Esophagus squamous epithelium (tissue), 5 donors: ENCODE measurements at regions not wholly inside any gene's neighbourhood (a gene's known extent, or its start where the extent isn't known, plus 50 kb on each side); places are given as distances from the start of the nearest gene placed in this dataset.

Experiments used
- DNase-seq: peaks from one replicate; lab custom pipeline; 2025; lab: John Stamatoyannopoulos, UW
- H3K27ac ChIP-seq, 4 donors: fragments of 200-600 bp; sonication (generic); one replicate each; pipeline ENCODE4 v1.5.1; 2016 to 2019; ENCODE audit warnings: mild to moderate bottlenecking in 1 of 4
- H3K27me3 ChIP-seq, 4 donors: fragments of 200-600 bp; sonication (generic); 1 replicate in 3 of 4; 2 replicates in 1 of 4; pipeline versions ENCODE4 v1.5.1 to v1.6.0; 2017 to 2021; ENCODE audit warnings: antibody characterized with exemption in 1 of 4
- H3K36me3 ChIP-seq, 3 donors: fragments of 200-600 bp; sonication (generic); one replicate each; pipeline ENCODE4 v1.5.1; 2016 to 2019
- H3K4me1 ChIP-seq, 3 donors: fragments of 200-600 bp; sonication (generic); one replicate each; pipeline ENCODE4 v1.5.1; 2017 to 2019
- H3K4me3 ChIP-seq, 4 donors: fragments of 200-600 bp; sonication (generic); 1 replicate in 3 of 4; 2 replicates in 1 of 4; pipeline ENCODE4 v1.5.1; 2016 to 2019; ENCODE audit warnings: mild to moderate bottlenecking in 2 of 4, moderate library complexity in 1 of 4
- H3K9me3 ChIP-seq, 3 donors: fragments of 200-600 bp; sonication (generic); one replicate each; pipeline ENCODE4 v1.5.1; 2016 to 2019
- POLR2A ChIP-seq, 4 donors: fragments of 450-650 bp; IDR thresholded peaks; one replicate each; pipeline ENCODE4 v1.6.1; 2017; ENCODE audit warnings: antibody characterized with exemption in 4 of 4, mild to moderate bottlenecking in 4 of 4, moderate library complexity in 3 of 4
- WGBS, 2 donors: methylation state at CpG; one replicate each; pipeline ENCODE4 v1.1.5; 2018; 5-methylcytosine and 5-hydroxymethylcytosine counted together
- intact Hi-C: fragments of 100-400 bp; cut with DNase I; formaldehyde crosslinking; loops from one replicate; pipeline ENCODE4 v1.15.0; 2022
- TF ChIP-seq, protein P1 (sequence below), 6 experiments: fragments of 450-650 bp in 4 of 6; fragments of 200-600 bp in 2 of 6; sonication (generic) in 2 of 6; IDR thresholded peaks; one replicate each; pipeline ENCODE4 v1.5.1; 2016 to 2019; ENCODE audit warnings: antibody characterized with exemption in 6 of 6, mild to moderate bottlenecking in 4 of 6, moderate library complexity in 4 of 6
- donor health status: DM: yes; HTN: yes; CAD: no.

DNA sequence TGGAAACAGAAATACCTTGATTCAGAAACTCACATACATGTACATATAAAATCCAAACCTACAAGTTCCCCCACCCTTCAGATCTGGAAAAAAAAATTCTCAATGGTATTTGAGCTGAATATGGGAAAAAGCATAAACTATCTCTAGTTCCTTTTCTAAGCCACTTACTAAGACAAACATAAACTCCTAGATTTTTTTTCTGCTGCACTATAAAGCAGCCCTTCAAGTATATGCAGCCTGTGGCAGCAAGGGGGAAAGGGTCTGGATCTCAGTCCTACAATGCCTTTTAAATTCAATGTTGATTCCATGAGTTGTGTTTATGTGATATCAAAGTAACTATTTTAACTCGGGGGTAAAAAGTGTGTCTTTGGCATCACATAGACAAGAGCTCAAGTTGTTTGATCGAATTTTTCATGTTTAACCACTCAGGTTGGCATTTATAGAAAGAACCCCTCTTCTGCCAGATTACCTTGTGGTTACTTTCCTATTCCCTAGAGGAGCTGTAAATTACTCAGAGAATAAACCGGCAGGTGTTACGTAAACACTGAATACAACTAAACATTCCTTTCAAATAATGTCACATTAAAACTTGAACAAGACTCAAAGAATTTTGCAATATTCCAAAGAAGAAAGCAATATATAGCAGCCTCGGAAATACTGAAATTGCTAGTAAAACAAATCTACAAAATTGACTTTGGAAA lies 91.8 kb upstream of the FER start:
- DNase-seq, result no peak
- no peaks in the 10 kb centered on the region for H3K4me1 ChIP-seq
- no peaks in the 10 kb centered on the region for H3K36me3 ChIP-seq
- TF ChIP-seq, protein P1, sequence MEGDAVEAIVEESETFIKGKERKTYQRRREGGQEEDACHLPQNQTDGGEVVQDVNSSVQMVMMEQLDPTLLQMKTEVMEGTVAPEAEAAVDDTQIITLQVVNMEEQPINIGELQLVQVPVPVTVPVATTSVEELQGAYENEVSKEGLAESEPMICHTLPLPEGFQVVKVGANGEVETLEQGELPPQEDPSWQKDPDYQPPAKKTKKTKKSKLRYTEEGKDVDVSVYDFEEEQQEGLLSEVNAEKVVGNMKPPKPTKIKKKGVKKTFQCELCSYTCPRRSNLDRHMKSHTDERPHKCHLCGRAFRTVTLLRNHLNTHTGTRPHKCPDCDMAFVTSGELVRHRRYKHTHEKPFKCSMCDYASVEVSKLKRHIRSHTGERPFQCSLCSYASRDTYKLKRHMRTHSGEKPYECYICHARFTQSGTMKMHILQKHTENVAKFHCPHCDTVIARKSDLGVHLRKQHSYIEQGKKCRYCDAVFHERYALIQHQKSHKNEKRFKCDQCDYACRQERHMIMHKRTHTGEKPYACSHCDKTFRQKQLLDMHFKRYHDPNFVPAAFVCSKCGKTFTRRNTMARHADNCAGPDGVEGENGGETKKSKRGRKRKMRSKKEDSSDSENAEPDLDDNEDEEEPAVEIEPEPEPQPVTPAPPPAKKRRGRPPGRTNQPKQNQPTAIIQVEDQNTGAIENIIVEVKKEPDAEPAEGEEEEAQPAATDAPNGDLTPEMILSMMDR (IDR thresholded peaks at IDR 0.05), result no peak
- no peak for TF ChIP-seq POLR2A (IDR thresholded peaks at IDR 0.05)
- H3K4me3 ChIP-seq, result no peak overlapping the region
- H3K27ac ChIP-seq, result no peak overlapping the region
- WGBS, 2 donors, result 31 to 32% methylated on average over 5 of the region's 5 CpGs
- no peaks in the 10 kb centered on the region for H3K9me3 ChIP-seq
- intact Hi-C loops, result no loop called here
- H3K27me3 ChIP-seq, result no peaks in the 10 kb centered on the region

- 50 to 54% methylated on average over 1 of the region's 1 CpG for WGBS, 2 donors
- intact Hi-C loops, result no loop called here
- Histone ChIP-seq H3K4me3 (no peak overlapping the region), H3K27me3 (no peaks in the 10 kb centered on the region), H3K9me3 (no peaks in the 10 kb centered on the region), H3K36me3 (no peaks in the 10 kb centered on the region), H3K4me1 (no peaks in the 10 kb centered on the region), H3K27ac (no peak overlapping the region)
- DNase-seq, result no peak
- TF ChIP-seq, protein P1 (IDR thresholded peaks at IDR 0.05), result no peak
Observed at GRCh38 chr5:108654051-108654450, 93.6 kb upstream of the FER start.

DNA sequence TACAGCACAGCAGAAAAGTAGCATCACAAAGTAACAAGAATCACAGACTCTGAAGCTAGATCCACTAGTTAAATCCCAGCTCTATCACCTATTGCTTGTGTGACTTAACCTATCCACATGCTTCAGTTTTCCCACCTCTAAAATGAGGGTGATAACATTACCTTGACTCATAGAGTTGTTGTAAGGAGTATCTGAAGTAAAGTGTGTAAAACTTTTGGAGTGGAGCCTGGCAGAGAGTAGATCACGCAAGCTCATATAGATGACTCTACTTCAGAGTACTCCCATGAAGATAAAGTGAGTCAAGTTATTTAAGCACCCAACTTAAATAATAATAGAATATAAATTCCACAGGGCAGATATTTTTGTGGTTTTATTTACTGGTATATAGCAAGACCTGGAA lies 94.5 kb upstream of the FER start:
- no peak overlapping the region for H3K27ac ChIP-seq
- WGBS, 2 donors, result 89 to 100% methylated on average over 1 of the region's 1 CpG
- H3K27me3 ChIP-seq, result no peaks in the 10 kb centered on the region
- DNase-seq, result no peak
- no peaks in the 10 kb centered on the region for H3K4me1 ChIP-seq
- TF ChIP-seq, protein P1 (IDR thresholded peaks at IDR 0.05), result no peak
- no peak for TF ChIP-seq POLR2A (IDR thresholded peaks at IDR 0.05)
- H3K4me3 ChIP-seq, result no peak overlapping the region
- H3K36me3 ChIP-seq, result no peaks in the 10 kb centered on the region
- no peaks in the 10 kb centered on the region for H3K9me3 ChIP-seq
- intact Hi-C loops, result no loop called here

DNA sequence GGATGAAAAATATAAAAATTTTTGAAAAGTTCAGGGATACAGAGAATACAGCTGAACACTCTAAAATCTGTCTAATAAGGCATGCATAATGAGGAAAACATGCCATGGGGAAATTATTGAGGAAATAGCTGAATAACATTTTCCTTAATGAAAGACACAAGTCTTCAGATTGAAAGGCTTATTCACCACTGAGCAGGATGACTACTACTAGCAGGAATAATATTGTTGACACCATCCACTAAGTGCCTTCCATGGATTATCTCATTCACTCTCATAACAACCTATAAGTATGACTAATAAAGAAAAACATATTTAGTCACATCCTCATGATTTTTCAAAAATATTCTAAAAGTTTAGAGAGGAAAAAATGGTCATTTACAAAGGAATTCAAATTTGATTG lies 96.7 kb upstream of the FER start:
- Histone ChIP-seq H3K4me3 (no peak overlapping the region), H3K4me1 (no peaks in the 10 kb centered on the region), H3K27me3 (no peaks in the 10 kb centered on the region), H3K9me3 (peaks cover 0 to 10% (median 3%) of the 10 kb centered on the region in 3 donors), H3K27ac (no peak overlapping the region), H3K36me3 (no peaks in the 10 kb centered on the region)
- DNase-seq, result no peak
- intact Hi-C loops, result no loop called here
- TF ChIP-seq, protein P1 (IDR thresholded peaks at IDR 0.05), result no peak

DNA sequence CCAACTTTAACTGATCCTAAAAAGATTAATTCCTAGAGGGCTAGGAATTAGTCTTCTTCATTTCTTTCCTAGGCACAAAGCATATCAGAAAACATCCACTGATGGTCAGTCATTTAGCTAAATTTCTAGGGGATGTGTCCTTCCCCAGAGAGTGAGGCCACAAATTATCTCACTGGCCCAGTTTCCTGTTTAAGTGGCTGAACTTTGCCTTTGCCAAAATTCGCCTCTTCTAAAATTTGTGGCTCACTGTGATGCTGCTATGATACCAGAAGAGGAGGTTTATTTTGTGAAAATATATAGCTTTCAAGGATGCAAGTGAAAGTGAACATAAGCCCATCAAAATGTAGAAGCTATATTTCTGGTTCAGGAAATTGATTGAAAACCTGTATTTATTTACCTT lies 98.1 kb upstream of the FER start:
- Histone ChIP-seq H3K27ac (no peak overlapping the region), H3K4me3 (no peak overlapping the region), H3K36me3 (no peaks in the 10 kb centered on the region), H3K9me3 (peaks cover 0 to 10% (median 3%) of the 10 kb centered on the region in 3 donors), H3K4me1 (no peaks in the 10 kb centered on the region), H3K27me3 (no peaks in the 10 kb centered on the region)
- TF ChIP-seq, protein P1 (IDR thresholded peaks at IDR 0.05), result no peak
- no peak for TF ChIP-seq POLR2A (IDR thresholded peaks at IDR 0.05)
- 64 to 67% methylated on average over 1 of the region's 1 CpG for WGBS, 2 donors
- intact Hi-C loops, result no loop called here
- DNase-seq, result no peak
